GM12865 (cell line): ENCODE measurements at regions not wholly inside any gene's neighbourhood (a gene's known extent, or its start where the extent isn't known, plus 50 kb on each side); places are given as distances from the start of the nearest gene placed in this dataset.

Experiments used
- DNase-seq: peaks from one replicate; pipeline ENCODE4 v3.0.0; 2010; ENCODE audit warnings: low read depth
- H3K4me3 ChIP-seq: 2 replicates; pipeline ENCODE4 v1.5.1; 2011; ENCODE audit warnings: mild to moderate bottlenecking, low read depth, low read length, control low read depth
- TF ChIP-seq, protein P1 (sequence below): IDR thresholded peaks from 2 replicates; pipeline ENCODE4 v1.5.1; 2011; ENCODE audit warnings: low read length, control low read depth, low read depth, inconsistent platforms; ENCODE audit not compliant: insufficient read depth; ENCODE audit errors: missing control alignments

DNA sequence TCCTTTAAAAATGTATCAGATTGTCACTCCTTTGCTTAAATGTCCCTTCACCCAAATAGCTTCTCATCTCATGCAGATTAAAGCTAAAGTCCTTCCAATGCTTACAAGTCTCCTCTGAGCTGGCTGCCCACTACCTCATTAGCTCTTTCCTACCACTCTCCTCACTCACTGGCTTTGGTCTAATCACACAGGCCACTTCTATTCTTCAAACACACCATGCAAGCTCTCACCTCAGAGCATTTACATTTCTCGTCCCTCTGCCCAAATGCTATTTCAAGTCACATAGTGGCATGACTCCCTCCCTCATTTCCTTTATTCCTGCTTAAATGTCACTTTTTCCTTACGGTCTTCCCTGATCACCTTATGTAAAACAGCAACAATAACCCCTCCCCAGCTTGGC lies 110.6 kb upstream of the CMC1 start:
- TF ChIP-seq, protein P1, sequence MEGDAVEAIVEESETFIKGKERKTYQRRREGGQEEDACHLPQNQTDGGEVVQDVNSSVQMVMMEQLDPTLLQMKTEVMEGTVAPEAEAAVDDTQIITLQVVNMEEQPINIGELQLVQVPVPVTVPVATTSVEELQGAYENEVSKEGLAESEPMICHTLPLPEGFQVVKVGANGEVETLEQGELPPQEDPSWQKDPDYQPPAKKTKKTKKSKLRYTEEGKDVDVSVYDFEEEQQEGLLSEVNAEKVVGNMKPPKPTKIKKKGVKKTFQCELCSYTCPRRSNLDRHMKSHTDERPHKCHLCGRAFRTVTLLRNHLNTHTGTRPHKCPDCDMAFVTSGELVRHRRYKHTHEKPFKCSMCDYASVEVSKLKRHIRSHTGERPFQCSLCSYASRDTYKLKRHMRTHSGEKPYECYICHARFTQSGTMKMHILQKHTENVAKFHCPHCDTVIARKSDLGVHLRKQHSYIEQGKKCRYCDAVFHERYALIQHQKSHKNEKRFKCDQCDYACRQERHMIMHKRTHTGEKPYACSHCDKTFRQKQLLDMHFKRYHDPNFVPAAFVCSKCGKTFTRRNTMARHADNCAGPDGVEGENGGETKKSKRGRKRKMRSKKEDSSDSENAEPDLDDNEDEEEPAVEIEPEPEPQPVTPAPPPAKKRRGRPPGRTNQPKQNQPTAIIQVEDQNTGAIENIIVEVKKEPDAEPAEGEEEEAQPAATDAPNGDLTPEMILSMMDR, result no peak
- H3K4me3 ChIP-seq, result no peak overlapping the region
- no peak for DNase-seq

DNA sequence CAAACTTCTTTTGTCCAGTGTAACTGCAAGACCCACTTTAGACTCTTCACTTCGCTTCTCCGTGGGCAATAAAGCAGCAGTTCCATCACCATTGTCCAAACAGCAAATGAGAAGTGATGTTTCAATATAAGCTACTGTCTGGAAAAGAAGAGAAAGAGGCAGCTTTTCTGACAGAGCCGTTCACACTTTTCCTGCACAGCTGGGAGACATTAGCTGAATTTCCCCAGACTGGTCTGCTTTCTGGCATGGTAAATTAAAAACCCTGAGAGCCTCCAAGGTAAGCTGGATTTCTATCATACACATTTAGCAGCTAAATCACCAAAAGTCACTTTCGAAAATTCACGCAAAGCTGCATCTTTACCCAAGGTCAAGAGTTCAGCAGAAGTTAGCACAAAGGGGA lies 108.5 kb upstream of the CMC1 start:
- TF ChIP-seq, protein P1, result no peak
- DNase-seq, result no peak
- H3K4me3 ChIP-seq, result no peak overlapping the region

DNA sequence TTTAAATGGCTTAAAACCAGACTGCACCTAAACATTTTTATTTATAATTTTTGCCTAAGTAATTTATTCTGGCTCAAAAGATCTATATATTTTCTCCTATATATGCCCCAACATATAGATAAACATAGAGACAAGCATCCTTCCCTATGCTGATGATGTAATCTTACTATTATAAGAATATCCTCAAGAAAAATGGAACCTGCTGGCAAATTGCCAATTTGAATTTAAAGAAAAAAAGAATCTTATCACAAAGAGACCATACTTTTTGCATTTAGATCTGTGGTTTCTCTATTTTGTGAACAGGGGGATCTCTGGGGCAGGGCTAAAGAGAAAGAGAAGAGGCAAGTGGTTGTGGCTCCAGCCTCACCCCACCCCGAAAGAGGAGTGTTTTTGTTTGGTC lies 107.2 kb upstream of the CMC1 start:
- no peak overlapping the region for H3K4me3 ChIP-seq

GRCh38 chr3:28134792-28135375 lies 106.5 kb upstream of the CMC1 start:
- no peak overlapping the region for H3K4me3 ChIP-seq
- no peak for DNase-seq

More for the DNA sequence above, 107.2 kb upstream of the CMC1 start:
- DNase-seq, result no peak
- TF ChIP-seq, protein P1, result no peak

DNA sequence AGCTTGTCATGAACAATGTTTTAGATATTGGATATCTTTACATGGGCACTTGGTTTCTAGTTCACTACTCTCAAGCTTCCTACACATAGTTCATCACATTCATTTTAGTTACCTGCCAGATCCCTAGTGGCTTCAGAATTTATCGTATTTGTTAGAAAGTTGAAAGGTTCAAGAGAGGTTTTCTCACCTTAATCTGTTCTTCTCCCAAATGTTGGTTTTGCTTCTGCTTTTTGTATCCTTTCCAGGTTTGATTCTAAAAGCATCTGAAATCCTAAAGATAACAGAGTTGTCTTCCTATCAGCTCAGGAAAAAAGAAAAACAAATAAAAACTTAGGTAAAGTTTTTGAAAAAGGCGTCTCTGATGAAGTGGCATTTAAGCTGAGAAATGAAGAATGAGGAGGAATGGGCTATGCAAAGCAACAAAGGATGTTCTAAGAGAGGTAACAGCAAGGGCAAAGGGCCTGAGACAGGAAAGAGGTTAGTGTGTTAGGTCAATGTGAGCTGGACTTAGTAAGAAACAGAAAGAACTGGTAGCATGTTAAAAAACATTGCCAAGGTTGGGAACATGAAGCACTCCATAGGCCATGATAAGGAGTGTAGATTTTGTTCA lies 104.7 kb upstream of the CMC1 start:
- no peak overlapping the region for H3K4me3 ChIP-seq

More at GRCh38 chr3:28134792-28135375, 106.5 kb upstream of the CMC1 start:
- TF ChIP-seq, protein P1, result no peak

DNA sequence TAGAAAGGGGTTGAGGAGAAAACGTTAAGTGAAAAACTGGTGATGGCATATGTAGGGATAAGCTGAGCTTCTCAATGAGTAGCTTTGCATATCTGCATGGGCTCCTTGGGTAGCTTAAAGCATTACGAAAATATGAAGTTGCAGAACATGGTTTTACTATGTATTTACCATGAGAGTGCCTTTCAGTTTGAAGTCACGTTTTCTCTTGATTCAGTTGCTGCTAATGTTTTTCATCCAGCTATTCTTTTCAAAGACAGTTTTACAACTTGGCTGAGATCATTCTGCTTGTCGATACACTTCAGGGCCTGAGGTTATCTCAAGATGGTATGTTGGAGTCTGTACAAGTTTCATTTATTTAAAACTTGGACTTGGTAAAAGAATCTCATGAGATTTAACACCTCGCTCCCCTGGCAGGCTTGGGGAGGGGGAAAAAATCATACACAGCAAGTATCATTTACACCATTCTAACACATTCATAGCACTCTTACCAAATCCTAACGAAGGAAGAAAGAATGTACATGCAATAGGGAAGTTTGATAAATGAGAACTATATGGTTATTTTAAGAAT lies 103.3 kb upstream of the CMC1 start:
- TF ChIP-seq, protein P1, result no peak
- H3K4me3 ChIP-seq, result no peak overlapping the region
- peak; percentile 26 for DNase-seq

More for the DNA sequence above, 104.7 kb upstream of the CMC1 start:
- peak; percentile 28 for DNase-seq
- TF ChIP-seq, protein P1, result no peak
